ENCODE measurements at regions not wholly inside any gene's neighbourhood (a gene's known extent, or its start where the extent isn't known, plus 50 kb on each side); places are given as distances from the start of the nearest gene placed in this dataset.

DNA sequence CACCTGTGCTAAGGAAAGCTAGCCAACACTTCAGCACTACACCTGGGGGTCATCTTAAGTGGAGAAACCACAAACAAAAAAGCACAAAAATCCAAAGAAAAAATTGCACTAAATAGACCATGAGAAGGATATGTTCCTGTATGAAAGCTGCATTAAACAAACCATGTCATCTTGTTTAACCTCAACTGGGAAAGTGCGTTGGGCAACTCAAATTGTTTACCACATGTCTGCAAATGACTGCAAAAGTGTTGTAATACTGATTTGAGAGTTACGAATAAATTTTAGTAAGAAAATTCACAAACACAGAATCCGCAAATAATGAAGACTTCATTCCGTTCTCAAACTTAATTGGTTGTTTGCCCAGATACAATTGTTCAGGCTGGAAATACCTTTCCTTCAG lies 111.9 kb upstream of the EGFR start:
- Histone ChIP-seq H3K4me3 (no peak overlapping the region), H3K27ac (ENCODE audit: low read depth in 1 of 2, low read length in 1 of 2) (no peak overlapping the region), H3K27me3 (ENCODE audit: control insufficient read depth in 3 of 3, insufficient read depth in 3 of 3, low read length in 2 of 3) (no peaks in the 10 kb centered on the region), H3K9ac (ENCODE audit: insufficient read depth in 1 of 2, low read length in 2 of 2) (no peak overlapping the region), H3K4me1 (ENCODE audit: control insufficient read depth in 5 of 5, insufficient read depth in 5 of 5, low read length in 5 of 5) (no peaks in the 10 kb centered on the region), H3K9me3 (ENCODE audit: control insufficient read depth in 4 of 4, insufficient read depth in 3 of 4, low read length in 3 of 4) (peaks cover 0 to 2% (median 0%) of the 10 kb centered on the region in 4 donors), H3K36me3 (ENCODE audit: control insufficient read depth in 4 of 4, insufficient read depth in 4 of 4, low read length in 4 of 4) (no peaks in the 10 kb centered on the region)
- no peak for DNase-seq
- TF ChIP-seq CTCF (IDR thresholded peaks at IDR 0.05; ENCODE audit: control extremely low read depth, extremely low read depth), result no peak
- ATAC-seq (ENCODE audit: insufficient read depth, low FRiP score), result no peak
- WGBS, 2 donors, result 89 to 93% methylated on average over 4 of the region's 4 CpGs

GRCh38 chr7:54907981-54908380 lies 110.8 kb upstream of the EGFR start:
- ATAC-seq (ENCODE audit: insufficient read depth, low FRiP score) (no peak), DNase-seq (no peak)
- Histone ChIP-seq H3K4me3 (no peak overlapping the region), H3K27ac (ENCODE audit: low read depth in 1 of 2, low read length in 1 of 2) (no peak overlapping the region), H3K36me3 (ENCODE audit: control insufficient read depth in 4 of 4, insufficient read depth in 4 of 4, low read length in 4 of 4) (no peaks in the 10 kb centered on the region), H3K9me3 (ENCODE audit: control insufficient read depth in 4 of 4, insufficient read depth in 3 of 4, low read length in 3 of 4) (peaks cover 0 to 2% (median 0%) of the 10 kb centered on the region in 4 donors), H3K4me1 (ENCODE audit: control insufficient read depth in 5 of 5, insufficient read depth in 5 of 5, low read length in 5 of 5) (no peaks in the 10 kb centered on the region), H3K27me3 (ENCODE audit: control insufficient read depth in 3 of 3, insufficient read depth in 3 of 3, low read length in 2 of 3) (no peaks in the 10 kb centered on the region), H3K9ac (ENCODE audit: insufficient read depth in 1 of 2, low read length in 2 of 2) (no peak overlapping the region)
- no peak for TF ChIP-seq CTCF (IDR thresholded peaks at IDR 0.05; ENCODE audit: control extremely low read depth, extremely low read depth)

DNA sequence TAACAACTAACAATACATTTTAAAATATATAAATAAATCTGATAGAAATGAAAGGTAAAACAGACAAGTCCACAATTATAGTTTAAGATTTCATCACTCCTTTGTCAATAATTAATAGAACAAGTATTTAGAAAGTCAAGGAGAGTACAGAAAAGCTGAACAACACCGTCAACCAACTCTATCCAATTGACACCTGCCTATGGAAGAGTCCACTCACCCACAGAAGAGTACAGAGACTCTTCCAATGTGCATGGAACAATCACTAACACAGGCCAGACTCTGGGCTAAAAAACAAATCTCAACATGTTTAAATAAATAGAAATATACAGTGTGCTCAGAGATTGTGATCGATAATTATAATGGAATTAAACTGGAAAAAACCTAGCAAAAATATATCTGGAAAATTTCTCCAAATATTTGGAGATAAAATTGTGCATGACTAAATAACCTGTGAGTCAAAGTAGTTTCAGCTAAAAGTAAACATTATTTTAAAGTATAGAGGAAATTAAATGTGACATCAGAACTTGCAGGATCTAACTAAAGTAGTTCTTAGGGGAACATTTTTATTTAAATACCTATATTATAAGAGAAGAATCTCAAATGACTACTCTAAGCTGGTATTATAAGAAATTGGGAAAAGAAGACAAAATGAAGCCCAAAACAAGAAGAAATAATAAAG lies 109.9 kb upstream of the EGFR start:
- Histone ChIP-seq H3K9ac (ENCODE audit: insufficient read depth in 1 of 2, low read length in 2 of 2) (no peak overlapping the region), H3K4me1 (ENCODE audit: control insufficient read depth in 5 of 5, insufficient read depth in 5 of 5, low read length in 5 of 5) (no peaks in the 10 kb centered on the region), H3K36me3 (ENCODE audit: control insufficient read depth in 4 of 4, insufficient read depth in 4 of 4, low read length in 4 of 4) (no peaks in the 10 kb centered on the region), H3K27me3 (ENCODE audit: control insufficient read depth in 3 of 3, insufficient read depth in 3 of 3, low read length in 2 of 3) (no peaks in the 10 kb centered on the region), H3K9me3 (ENCODE audit: control insufficient read depth in 4 of 4, insufficient read depth in 3 of 4, low read length in 3 of 4) (peaks cover 0 to 2% (median 0%) of the 10 kb centered on the region in 4 donors), H3K27ac (ENCODE audit: low read depth in 1 of 2, low read length in 1 of 2) (no peak overlapping the region), H3K4me3 (no peak overlapping the region)
- 81 to 86% methylated on average over 2 of the region's 2 CpGs for WGBS, 2 donors
- ATAC-seq (ENCODE audit: insufficient read depth, low FRiP score) (no peak), DNase-seq (no peak)
- TF ChIP-seq CTCF (IDR thresholded peaks at IDR 0.05; ENCODE audit: control extremely low read depth, extremely low read depth), result no peak

Measured in lung (tissue), 11 donors.